Liver (tissue), 8 donors: ENCODE measurements at regions not wholly inside any gene's neighbourhood (a gene's known extent, or its start where the extent isn't known, plus 50 kb on each side); places are given as distances from the start of the nearest gene placed in this dataset.
"Not testable (repeated sequence)": the region's sequence is repeated elsewhere in the genome, so short reads cannot be mapped to it uniquely, and the experiment has no call there.

Experiments
- DNase-seq: peaks from one replicate; pipeline ENCODE4 v3.0.0-alpha.2; 2017; ENCODE audit warnings: low spot score
- H3K27ac ChIP-seq, 2 donors: one replicate each; pipeline ENCODE4 v1.7.0; 2013; ENCODE audit warnings: inconsistent platforms in 2 of 2, low read length in 2 of 2, control low read depth in 1 of 2, low read depth in 1 of 2, mild to moderate bottlenecking in 1 of 2
- H3K27me3 ChIP-seq, 4 donors: one replicate each; pipeline versions ENCODE4 v1.6.1 to v1.7.0; 2013; ENCODE audit warnings: low read length in 3 of 4, inconsistent platforms in 1 of 4, mild to moderate bottlenecking in 1 of 4, moderate library complexity in 1 of 4; ENCODE audit not compliant: control insufficient read depth in 4 of 4, insufficient read depth in 4 of 4
- H3K36me3 ChIP-seq, 4 donors: one replicate each; pipeline versions ENCODE4 v1.6.1 to v1.7.0; 2013; ENCODE audit warnings: low read length in 3 of 4, mild to moderate bottlenecking in 3 of 4, low read depth in 1 of 4, moderate library complexity in 1 of 4; ENCODE audit not compliant: control insufficient read depth in 4 of 4, insufficient read depth in 3 of 4
- H3K4me1 ChIP-seq, 4 donors: one replicate each; pipeline versions ENCODE4 v1.6.1 to v1.7.0; 2013; ENCODE audit warnings: low read length in 3 of 4, mild to moderate bottlenecking in 3 of 4, moderate library complexity in 1 of 4; ENCODE audit not compliant: control insufficient read depth in 4 of 4, insufficient read depth in 4 of 4
- H3K4me3 ChIP-seq, 3 donors: one replicate each; pipeline versions ENCODE4 v1.6.1 to v1.7.0; 2013; ENCODE audit warnings: low read length in 3 of 3, control low read depth in 1 of 3, low read depth in 1 of 3, mild to moderate bottlenecking in 1 of 3
- H3K9ac ChIP-seq, 2 donors: one replicate each; pipeline ENCODE4 v1.7.0; 2013; ENCODE audit warnings: low read length in 2 of 2, mild to moderate bottlenecking in 2 of 2, moderate library complexity in 2 of 2, control low read depth in 1 of 2, low read depth in 1 of 2
- H3K9me3 ChIP-seq, 4 donors: one replicate each; pipeline versions ENCODE4 v1.6.1 to v1.7.0; 2013; ENCODE audit warnings: low read length in 3 of 4; ENCODE audit not compliant: control insufficient read depth in 4 of 4
- ATF3 ChIP-seq: IDR thresholded peaks from 2 replicates; pipeline ENCODE4 v1.6.1; 2016; ENCODE audit warnings: antibody characterized with exemption
- CTCF ChIP-seq: fragments of 150-350 bp; IDR thresholded peaks from 2 replicates; pipeline ENCODE4 v1.5.1; 2017; ENCODE audit warnings: improper control_type of control experiment, low read depth, low read length; ENCODE audit not compliant: missing input control
- EGR1 ChIP-seq, 2 donors: IDR thresholded peaks; 2 replicates each; pipeline ENCODE4 v1.6.1; 2016 to 2018; ENCODE audit warnings: antibody characterized with exemption in 2 of 2, low read depth in 2 of 2
- FOXA1 ChIP-seq: IDR thresholded peaks from 2 replicates; pipeline ENCODE4 v1.6.1; 2016; ENCODE audit warnings: antibody characterized with exemption
- FOXA2 ChIP-seq: IDR thresholded peaks from 2 replicates; pipeline ENCODE4 v1.6.1; 2016; ENCODE audit warnings: antibody characterized with exemption
- GABPA ChIP-seq, 2 donors: IDR thresholded peaks in 1 of 2; conservative IDR thresholded peaks in 1 of 2; 2 replicates each; pipeline ENCODE4 v1.6.1; 2016; ENCODE audit warnings: antibody characterized with exemption in 2 of 2, mild to moderate bottlenecking in 1 of 2, moderate library complexity in 1 of 2
- HNF4A ChIP-seq, 2 donors: conservative IDR thresholded peaks; 2 replicates each; pipeline ENCODE4 v1.6.1; 2016; ENCODE audit warnings: antibody characterized with exemption in 2 of 2, mild to moderate bottlenecking in 2 of 2
- HNF4G ChIP-seq: IDR thresholded peaks from 2 replicates; pipeline ENCODE4 v1.6.1; 2016; ENCODE audit warnings: antibody characterized with exemption
- JUND ChIP-seq, 2 donors: IDR thresholded peaks; 2 replicates each; pipeline ENCODE4 v1.6.1; 2016; ENCODE audit warnings: antibody characterized with exemption in 2 of 2
- NR2F2 ChIP-seq: IDR thresholded peaks from 2 replicates; pipeline ENCODE4 v1.6.1; 2016; ENCODE audit warnings: antibody characterized with exemption
- RAD21 ChIP-seq, 2 donors: IDR thresholded peaks; 2 replicates each; pipeline ENCODE4 v1.6.1; 2016; ENCODE audit warnings: antibody characterized with exemption in 2 of 2, mild to moderate bottlenecking in 2 of 2
- REST ChIP-seq: IDR thresholded peaks from 2 replicates; pipeline ENCODE4 v1.6.1; 2016; ENCODE audit warnings: antibody characterized with exemption, mild to moderate bottlenecking
- RXRA ChIP-seq, 2 donors: IDR thresholded peaks; 2 replicates each; pipeline ENCODE4 v1.6.1; 2017 to 2018; ENCODE audit warnings: antibody characterized with exemption in 2 of 2, mild to moderate bottlenecking in 1 of 2
- SP1 ChIP-seq: IDR thresholded peaks from 2 replicates; pipeline ENCODE4 v1.6.1; 2018; ENCODE audit warnings: antibody characterized with exemption, mild to moderate bottlenecking
- TAF1 ChIP-seq: conservative IDR thresholded peaks from 2 replicates; pipeline ENCODE4 v1.6.1; 2016; ENCODE audit warnings: antibody characterized with exemption, mild to moderate bottlenecking
- YY1 ChIP-seq: IDR thresholded peaks from 2 replicates; pipeline ENCODE4 v1.6.1; 2016; ENCODE audit warnings: antibody characterized with exemption, mild to moderate bottlenecking
- WGBS: extraction: QIAGEN DNeasy Blood & Tissue Kit; methylation state at CpG from one replicate; pipeline ENCODE4 v1.1.7; 2013; 5-methylcytosine and 5-hydroxymethylcytosine counted together
- TF ChIP-seq, protein P1 (sequence below): IDR thresholded peaks from 2 replicates; pipeline ENCODE4 v1.6.1; 2016; ENCODE audit warnings: antibody characterized with exemption
- TF ChIP-seq, protein P2 (sequence below): IDR thresholded peaks from 2 replicates; pipeline ENCODE4 v1.6.1; 2016; ENCODE audit warnings: antibody characterized with exemption
- donor health status: healthy.
- donor health status: healthy.
- donor health status: healthy.
- donor health status: healthy.
- donor health status: healthy.

GRCh38 chr1:94296018-94296417 is 58.6 kb upstream of the ARHGAP29 start:
- Histone ChIP-seq H3K27ac (no peak overlapping the region), H3K9ac (no peak overlapping the region), H3K9me3 (no peaks in the 10 kb centered on the region), H3K4me1 (peaks cover 6 to 25% (median 18%) of the 10 kb centered on the region in 4 donors), H3K4me3 (no peak overlapping the region), H3K36me3 (no peaks in the 10 kb centered on the region), H3K27me3 (no peaks in the 10 kb centered on the region)
- no peak for DNase-seq
- TF ChIP-seq HNF4G (no peak), ATF3 (no peak), SP1 (no peak), TAF1 (no peak), YY1 (no peak), FOXA1 (no peak), GABPA (IDR thresholded peaks at IDR 0.05 in 1 of 2, conservative IDR thresholded peaks at IDR 0.05 in 1 of 2) (no peak), NR2F2 (no peak), HNF4A (conservative IDR thresholded peaks at IDR 0.05) (no peak), RXRA (IDR thresholded peaks at IDR 0.05) (no peak), REST (no peak), RAD21 (IDR thresholded peaks at IDR 0.05) (no peak), JUND (IDR thresholded peaks at IDR 0.05) (no peak), FOXA2 (no peak), CTCF (no peak), EGR1 (IDR thresholded peaks at IDR 0.05; ENCODE audit: low read depth in 2 of 2) (no peak)
- TF ChIP-seq, protein P1, sequence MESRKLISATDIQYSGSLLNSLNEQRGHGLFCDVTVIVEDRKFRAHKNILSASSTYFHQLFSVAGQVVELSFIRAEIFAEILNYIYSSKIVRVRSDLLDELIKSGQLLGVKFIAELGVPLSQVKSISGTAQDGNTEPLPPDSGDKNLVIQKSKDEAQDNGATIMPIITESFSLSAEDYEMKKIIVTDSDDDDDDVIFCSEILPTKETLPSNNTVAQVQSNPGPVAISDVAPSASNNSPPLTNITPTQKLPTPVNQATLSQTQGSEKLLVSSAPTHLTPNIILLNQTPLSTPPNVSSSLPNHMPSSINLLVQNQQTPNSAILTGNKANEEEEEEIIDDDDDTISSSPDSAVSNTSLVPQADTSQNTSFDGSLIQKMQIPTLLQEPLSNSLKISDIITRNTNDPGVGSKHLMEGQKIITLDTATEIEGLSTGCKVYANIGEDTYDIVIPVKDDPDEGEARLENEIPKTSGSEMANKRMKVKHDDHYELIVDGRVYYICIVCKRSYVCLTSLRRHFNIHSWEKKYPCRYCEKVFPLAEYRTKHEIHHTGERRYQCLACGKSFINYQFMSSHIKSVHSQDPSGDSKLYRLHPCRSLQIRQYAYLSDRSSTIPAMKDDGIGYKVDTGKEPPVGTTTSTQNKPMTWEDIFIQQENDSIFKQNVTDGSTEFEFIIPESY, result no peak
- TF ChIP-seq, protein P2, sequence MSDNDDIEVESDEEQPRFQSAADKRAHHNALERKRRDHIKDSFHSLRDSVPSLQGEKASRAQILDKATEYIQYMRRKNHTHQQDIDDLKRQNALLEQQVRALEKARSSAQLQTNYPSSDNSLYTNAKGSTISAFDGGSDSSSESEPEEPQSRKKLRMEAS, result no peak
- WGBS, result 82% methylated on average over 5 of the region's 5 CpGs

DNA sequence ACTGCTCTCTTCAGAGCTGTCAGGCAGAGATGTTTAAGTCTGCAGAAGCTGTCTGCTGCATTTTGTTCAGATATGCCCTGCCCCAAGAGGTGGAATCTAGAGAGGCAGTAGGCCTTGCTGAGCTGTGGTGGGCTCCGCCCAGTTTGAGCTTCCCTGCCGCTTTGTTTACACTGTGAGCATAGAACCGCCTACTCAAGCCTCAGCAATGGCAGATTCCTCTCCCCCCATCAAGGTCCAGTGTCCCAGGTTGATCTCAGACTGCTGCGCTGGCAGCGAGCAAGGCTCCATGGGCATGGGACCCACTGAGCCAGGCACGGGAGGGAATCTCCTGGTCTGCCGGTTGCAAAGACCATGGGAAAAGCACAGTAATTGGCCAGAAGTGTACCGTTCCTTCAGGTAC is 55.6 kb upstream of the ARHGAP29 start:
- not testable (repeated sequence) for H3K9me3 ChIP-seq, H3K9ac ChIP-seq, H3K4me1 ChIP-seq, H3K27me3 ChIP-seq, DNase-seq, H3K4me3 ChIP-seq, H3K36me3 ChIP-seq, H3K27ac ChIP-seq
- WGBS, result 95% methylated on average over 8 of the region's 8 CpGs

GRCh38 chr1:94289244-94289643 is 51.9 kb upstream of the ARHGAP29 start:
- 92% methylated on average over 1 of the region's 1 CpG for WGBS
- not testable (repeated sequence) for H3K9me3 ChIP-seq, H3K9ac ChIP-seq, H3K4me1 ChIP-seq, H3K27ac ChIP-seq, DNase-seq, H3K4me3 ChIP-seq, H3K36me3 ChIP-seq, H3K27me3 ChIP-seq
